ENCODE measurements at regions not wholly inside any gene's neighbourhood (a gene's known extent, or its start where the extent isn't known, plus 50 kb on each side); places are given as distances from the start of the nearest gene placed in this dataset.

DNA sequence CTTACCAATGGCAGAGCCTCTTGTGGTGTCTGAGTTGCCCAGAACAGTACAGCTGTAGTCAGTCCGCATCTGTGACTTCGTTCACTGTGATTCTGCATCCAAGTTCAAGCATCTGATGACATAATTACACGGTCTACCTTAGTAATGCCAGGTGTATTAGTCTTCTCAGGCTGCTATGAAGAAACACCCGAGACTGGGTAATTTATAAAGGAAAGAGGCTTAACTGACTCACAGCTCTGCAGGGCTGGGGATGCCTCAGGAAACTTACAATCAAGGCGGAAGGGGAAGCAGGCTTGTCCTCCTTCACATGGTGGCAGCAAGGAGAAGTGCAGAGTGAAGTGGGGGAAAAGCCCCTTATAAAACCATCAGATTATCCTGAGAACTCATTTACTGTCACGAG is 163.9 kb upstream of the SULF2 start:
- Histone ChIP-seq H3K9me3 (ENCODE audit: insufficient read depth, low read length, severe bottlenecking) (no peaks in the 10 kb centered on the region), H2AFZ (ENCODE audit: low read depth, low read length) (no peak overlapping the region), H3K27ac (ENCODE audit: low read length) (no peak overlapping the region), H4K20me1 (ENCODE audit: insufficient read depth, low read length) (no peaks in the 10 kb centered on the region), H3K27me3 (ENCODE audit: insufficient read depth, low read length, poor library complexity) (no peaks in the 10 kb centered on the region), H3K36me3 (ENCODE audit: insufficient read depth, low read length) (no peaks in the 10 kb centered on the region), H3K4me3 (ENCODE audit: low read depth in 1 of 2, low read length in 2 of 2) (no peak overlapping the region), H3K79me2 (ENCODE audit: insufficient read depth, low read length) (no peaks in the 10 kb centered on the region), H3K4me2 (ENCODE audit: insufficient read depth, low read length) (no peak overlapping the region), H3K9ac (ENCODE audit: low read depth, low read length) (no peak overlapping the region), H3K4me1 (ENCODE audit: insufficient read depth, low read length) (peaks cover 21% of the 10 kb centered on the region)
- DNase-seq (no peak), ATAC-seq (ENCODE audit: insufficient read depth, low read depth) (no peak)
- TF ChIP-seq EZH2 (IDR thresholded peaks at IDR 0.05; ENCODE audit: borderline replicate concordance, low read depth, low read length, severe bottlenecking): no peak

DNA sequence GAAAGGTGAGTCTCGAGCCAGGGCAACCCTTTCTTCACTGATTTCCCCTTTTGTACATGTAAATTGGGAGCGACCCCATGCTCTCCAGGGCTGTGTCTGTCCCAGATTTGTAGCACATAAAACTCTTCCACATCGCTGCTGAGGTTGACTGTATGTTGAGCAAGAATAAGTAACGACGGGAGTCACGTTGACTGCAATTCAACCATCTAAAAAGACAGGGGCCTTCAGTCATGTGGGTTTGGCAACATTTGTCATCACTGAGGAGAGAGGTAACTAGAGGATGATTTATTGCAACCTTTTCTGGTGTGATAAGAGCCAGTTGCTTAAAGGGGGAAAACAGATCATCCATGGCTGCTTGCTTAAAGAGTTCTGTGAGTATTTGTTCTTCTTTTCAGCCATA is 159.4 kb upstream of the SULF2 start:
- Histone ChIP-seq H3K9me3 (ENCODE audit: insufficient read depth, low read length, severe bottlenecking) (no peaks in the 10 kb centered on the region), H4K20me1 (ENCODE audit: insufficient read depth, low read length) (no peaks in the 10 kb centered on the region), H3K27me3 (ENCODE audit: insufficient read depth, low read length, poor library complexity) (no peaks in the 10 kb centered on the region), H3K4me2 (ENCODE audit: insufficient read depth, low read length) (no peak overlapping the region), H3K4me3 (ENCODE audit: low read depth in 1 of 2, low read length in 2 of 2) (no peak overlapping the region), H3K4me1 (ENCODE audit: insufficient read depth, low read length) (no peaks in the 10 kb centered on the region), H3K9ac (ENCODE audit: low read depth, low read length) (no peak overlapping the region), H3K27ac (ENCODE audit: low read length) (no peak overlapping the region), H3K36me3 (ENCODE audit: insufficient read depth, low read length) (no peaks in the 10 kb centered on the region), H2AFZ (ENCODE audit: low read depth, low read length) (no peak overlapping the region), H3K79me2 (ENCODE audit: insufficient read depth, low read length) (no peaks in the 10 kb centered on the region)
- no peak for DNase-seq
- TF ChIP-seq, protein P1, sequence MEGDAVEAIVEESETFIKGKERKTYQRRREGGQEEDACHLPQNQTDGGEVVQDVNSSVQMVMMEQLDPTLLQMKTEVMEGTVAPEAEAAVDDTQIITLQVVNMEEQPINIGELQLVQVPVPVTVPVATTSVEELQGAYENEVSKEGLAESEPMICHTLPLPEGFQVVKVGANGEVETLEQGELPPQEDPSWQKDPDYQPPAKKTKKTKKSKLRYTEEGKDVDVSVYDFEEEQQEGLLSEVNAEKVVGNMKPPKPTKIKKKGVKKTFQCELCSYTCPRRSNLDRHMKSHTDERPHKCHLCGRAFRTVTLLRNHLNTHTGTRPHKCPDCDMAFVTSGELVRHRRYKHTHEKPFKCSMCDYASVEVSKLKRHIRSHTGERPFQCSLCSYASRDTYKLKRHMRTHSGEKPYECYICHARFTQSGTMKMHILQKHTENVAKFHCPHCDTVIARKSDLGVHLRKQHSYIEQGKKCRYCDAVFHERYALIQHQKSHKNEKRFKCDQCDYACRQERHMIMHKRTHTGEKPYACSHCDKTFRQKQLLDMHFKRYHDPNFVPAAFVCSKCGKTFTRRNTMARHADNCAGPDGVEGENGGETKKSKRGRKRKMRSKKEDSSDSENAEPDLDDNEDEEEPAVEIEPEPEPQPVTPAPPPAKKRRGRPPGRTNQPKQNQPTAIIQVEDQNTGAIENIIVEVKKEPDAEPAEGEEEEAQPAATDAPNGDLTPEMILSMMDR (IDR thresholded peaks at IDR 0.05; ENCODE audit: borderline replicate concordance, extremely low read depth, low read length, poor library complexity, severe bottlenecking): no peak
- no peak for TF ChIP-seq EZH2 (IDR thresholded peaks at IDR 0.05; ENCODE audit: borderline replicate concordance, low read depth, low read length, severe bottlenecking)
- ATAC-seq (ENCODE audit: insufficient read depth, low read depth): no peak

DNA sequence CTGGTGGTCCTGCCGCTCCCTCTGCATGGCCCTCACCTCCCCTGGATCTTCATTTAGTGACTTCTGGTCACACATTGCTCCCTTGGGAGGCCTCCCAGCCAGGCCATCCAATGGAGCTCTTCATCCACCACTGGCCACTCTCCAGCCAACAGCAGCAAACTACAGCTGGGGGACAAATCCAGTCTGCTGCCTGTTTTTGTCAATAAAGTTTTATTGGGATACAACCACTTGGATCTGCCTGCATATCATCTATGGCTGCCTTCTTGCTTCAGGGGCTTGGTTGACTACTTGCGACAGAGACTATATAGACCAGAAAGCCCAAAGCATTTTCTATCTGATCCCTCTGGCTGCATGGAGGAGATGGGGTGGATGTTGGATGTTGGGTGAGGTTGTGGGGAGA is 156.6 kb upstream of the SULF2 start:
- H3K9ac ChIP-seq (ENCODE audit: low read depth, low read length): no peak overlapping the region
- no peaks in the 10 kb centered on the region for H3K27me3 ChIP-seq (ENCODE audit: insufficient read depth, low read length, poor library complexity)
- H4K20me1 ChIP-seq (ENCODE audit: insufficient read depth, low read length): no peaks in the 10 kb centered on the region
- no peaks in the 10 kb centered on the region for H3K9me3 ChIP-seq (ENCODE audit: insufficient read depth, low read length, severe bottlenecking)
- H3K27ac ChIP-seq (ENCODE audit: low read length): no peak overlapping the region
- no peaks in the 10 kb centered on the region for H3K4me1 ChIP-seq (ENCODE audit: insufficient read depth, low read length)
- no peak overlapping the region for H3K4me2 ChIP-seq (ENCODE audit: insufficient read depth, low read length)
- TF ChIP-seq EZH2 (IDR thresholded peaks at IDR 0.05; ENCODE audit: borderline replicate concordance, low read depth, low read length, severe bottlenecking): no peak
- TF ChIP-seq, protein P1 (IDR thresholded peaks at IDR 0.05; ENCODE audit: borderline replicate concordance, extremely low read depth, low read length, poor library complexity, severe bottlenecking): no peak
- no peak for DNase-seq
- no peak for ATAC-seq (ENCODE audit: insufficient read depth, low read depth)
- H2AFZ ChIP-seq (ENCODE audit: low read depth, low read length): no peak overlapping the region
- no peaks in the 10 kb centered on the region for H3K36me3 ChIP-seq (ENCODE audit: insufficient read depth, low read length)
- H3K79me2 ChIP-seq (ENCODE audit: insufficient read depth, low read length): no peaks in the 10 kb centered on the region
- H3K4me3 ChIP-seq (ENCODE audit: low read depth in 1 of 2, low read length in 2 of 2): no peak overlapping the region

DNA sequence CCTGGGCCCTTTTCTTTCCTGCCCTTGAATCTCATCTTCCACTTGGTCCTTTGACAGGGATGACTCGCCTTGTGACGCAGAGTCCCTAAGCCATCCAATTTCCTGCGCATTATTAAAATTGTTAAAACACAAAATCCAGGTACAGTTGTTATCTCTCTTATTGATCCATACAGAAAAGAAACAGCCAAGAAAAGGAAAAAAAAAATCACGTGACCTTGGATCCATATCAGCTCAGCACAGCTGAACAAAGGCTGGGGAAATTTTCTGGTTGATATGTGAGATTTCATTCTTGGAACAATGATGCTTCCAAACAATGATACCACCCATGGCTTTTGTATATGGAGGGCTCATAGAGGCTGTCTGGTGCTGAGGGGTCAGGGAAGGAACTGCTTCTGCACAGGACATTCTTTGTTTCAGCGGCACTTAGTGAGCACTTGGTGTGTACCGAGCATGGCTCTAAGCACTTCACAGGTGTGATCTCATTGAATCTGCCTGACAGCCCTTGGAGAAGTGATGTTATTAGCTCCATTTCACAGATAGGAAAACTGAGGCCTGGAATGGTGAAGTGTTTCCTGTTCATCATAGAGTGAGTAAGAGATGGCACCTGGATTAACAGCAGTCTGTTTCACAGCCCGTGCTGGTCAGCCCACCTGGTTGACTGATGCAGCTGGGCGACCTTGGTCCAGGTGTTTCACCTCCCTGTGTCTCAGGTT is 155.0 kb upstream of the SULF2 start:
- Histone ChIP-seq H3K9me3 (ENCODE audit: insufficient read depth, low read length, severe bottlenecking) (no peaks in the 10 kb centered on the region), H3K36me3 (ENCODE audit: insufficient read depth, low read length) (no peaks in the 10 kb centered on the region), H3K4me2 (ENCODE audit: insufficient read depth, low read length) (no peak overlapping the region), H3K4me3 (ENCODE audit: low read depth in 1 of 2, low read length in 2 of 2) (no peak overlapping the region), H3K9ac (ENCODE audit: low read depth, low read length) (no peak overlapping the region), H3K27ac (ENCODE audit: low read length) (no peak overlapping the region), H3K4me1 (ENCODE audit: insufficient read depth, low read length) (no peaks in the 10 kb centered on the region), H2AFZ (ENCODE audit: low read depth, low read length) (no peak overlapping the region), H3K79me2 (ENCODE audit: insufficient read depth, low read length) (no peaks in the 10 kb centered on the region), H3K27me3 (ENCODE audit: insufficient read depth, low read length, poor library complexity) (no peaks in the 10 kb centered on the region), H4K20me1 (ENCODE audit: insufficient read depth, low read length) (no peaks in the 10 kb centered on the region)
- TF ChIP-seq EZH2 (IDR thresholded peaks at IDR 0.05; ENCODE audit: borderline replicate concordance, low read depth, low read length, severe bottlenecking): no peak
- TF ChIP-seq, protein P1 (IDR thresholded peaks at IDR 0.05; ENCODE audit: borderline replicate concordance, extremely low read depth, low read length, poor library complexity, severe bottlenecking): no peak
- DNase-seq: no peak
- ATAC-seq (ENCODE audit: insufficient read depth, low read depth): no peak
